H1 (cell line): ENCODE measurements at regions not wholly inside any gene's neighbourhood (a gene's known extent, or its start where the extent isn't known, plus 50 kb on each side); places are given as distances from the start of the nearest gene placed in this dataset.

Source experiments
- CTCF ChIA-PET: fragments of 300-600 bp; sonication (Branson Sonifier 250); formaldehyde crosslinking; loops from one replicate; lab custom pipeline; 2021; ENCODE audit not compliant: partially characterized antibody; lab: Charles Lee
- POLR2A ChIA-PET: fragments of 300-600 bp; sonication (Branson Sonifier 250); formaldehyde crosslinking; loops from one replicate; lab custom pipeline; 2021; ENCODE audit warnings: inconsistent platforms; ENCODE audit not compliant: partially characterized antibody; lab: Charles Lee
- DNase-seq, 2 experiments: peaks; one replicate each; pipeline versions ENCODE4 v3.0.0 to v3.0.0-alpha.2; 2010 to 2022; ENCODE audit warnings: low spot score in 2 of 2, low read depth in 1 of 2, mixed read lengths in 1 of 2
- FAIRE-seq: peaks from 2 replicates; lab custom pipeline; 2011; peaks lifted over from hg19 to GRCh38; lab: Jason Lieb, UNC
- H2AFZ ChIP-seq: 2 replicates; pipeline ENCODE4 v1.8.1; 2012; ENCODE audit warnings: low read length, inconsistent platforms
- H2AK5ac ChIP-seq: 2 replicates; pipeline ENCODE4 v1.6.1; 2013; ENCODE audit warnings: low read depth, low read length
- H2BK120ac ChIP-seq: replicated peaks from 2 replicates; pipeline ENCODE3; 2013; ENCODE audit warnings: low read depth, low read length, inconsistent platforms
- H2BK12ac ChIP-seq: 2 replicates; pipeline ENCODE4 v1.6.1; 2013; ENCODE audit warnings: low read depth, low read length
- H2BK15ac ChIP-seq: 2 replicates; pipeline ENCODE4 v1.6.1; 2013; ENCODE audit warnings: low read length
- H2BK20ac ChIP-seq: 2 replicates; pipeline ENCODE4 v1.6.1; 2013; ENCODE audit warnings: low read length
- H2BK5ac ChIP-seq: 2 replicates; pipeline ENCODE4 v1.6.1; 2013; ENCODE audit warnings: low read depth, low read length
- H3K14ac ChIP-seq: 2 replicates; pipeline ENCODE4 v1.6.1; 2013; ENCODE audit warnings: inconsistent platforms; ENCODE audit not compliant: insufficient read length
- H3K18ac ChIP-seq: 2 replicates; pipeline ENCODE4 v1.6.1; 2013; ENCODE audit warnings: low read length; ENCODE audit errors: extremely low read depth
- H3K23ac ChIP-seq: 2 replicates; pipeline ENCODE4 v1.6.1; 2013; ENCODE audit warnings: inconsistent platforms; ENCODE audit not compliant: insufficient read length
- H3K23me2 ChIP-seq: 2 replicates; pipeline ENCODE4 v1.6.1; 2013; ENCODE audit warnings: low read depth, low read length
- H3K27ac ChIP-seq: 2 replicates; pipeline ENCODE4 v1.6.1; 2011; ENCODE audit warnings: low read depth, low read length, inconsistent platforms
- H3K27me3 ChIP-seq, 4 experiments: replicated peaks in 1 of 4; 1 replicate in 1 of 4; 2 replicates in 3 of 4; pipeline versions ENCODE4 v1.6.1 to v1.8.1; 2011 to 2013; ENCODE audit warnings: low read length in 3 of 4, mild to moderate bottlenecking in 3 of 4, inconsistent platforms in 2 of 4, mixed read lengths in 2 of 4, moderate library complexity in 1 of 4; ENCODE audit not compliant: control insufficient read depth in 3 of 4, insufficient read depth in 3 of 4; ENCODE audit errors: extremely low read depth in 1 of 4
- H3K36me3 ChIP-seq, 4 experiments: 2 replicates each; pipeline versions ENCODE4 v1.6.1 to v1.8.1; 2011 to 2013; ENCODE audit warnings: mild to moderate bottlenecking in 4 of 4, low read length in 3 of 4, moderate library complexity in 2 of 4, control low read depth in 1 of 4, inconsistent platforms in 1 of 4; ENCODE audit not compliant: insufficient read depth in 4 of 4, control insufficient read depth in 2 of 4
- H3K4ac ChIP-seq: replicated peaks from 2 replicates; pipeline ENCODE3; 2013; ENCODE audit warnings: low read length, low read depth, mixed read lengths, inconsistent platforms; ENCODE audit not compliant: insufficient read length
- H3K4me1 ChIP-seq, 4 experiments: replicated peaks in 1 of 4; 1 replicate in 1 of 4; 2 replicates in 3 of 4; pipeline versions ENCODE4 v1.6.1 to v1.8.1; 2011 to 2013; ENCODE audit warnings: low read length in 3 of 4, inconsistent platforms in 2 of 4, mixed read lengths in 1 of 4; ENCODE audit not compliant: insufficient read depth in 4 of 4, control insufficient read depth in 3 of 4
- H3K4me2 ChIP-seq, 2 experiments: 2 replicates each; pipeline versions ENCODE4 v1.6.1 to v1.8.1; 2011 to 2013; ENCODE audit warnings: low read depth in 2 of 2, low read length in 2 of 2, control low read depth in 1 of 2, inconsistent platforms in 1 of 2, mild to moderate bottlenecking in 1 of 2; ENCODE audit not compliant: insufficient read depth in 1 of 2
- H3K4me3 ChIP-seq, 4 experiments: fragments of 200-600, 300-600 bp in 1 of 4; sonication (generic), shearing (Covaris generic), sonication (Bioruptor Twin) in 1 of 4; 2 replicates each; pipeline versions ENCODE4 v1.5.1 to v1.8.1; 2011 to 2016; ENCODE audit warnings: low read length in 4 of 4, low read depth in 3 of 4, control low read depth in 2 of 4, inconsistent platforms in 2 of 4, mild to moderate bottlenecking in 2 of 4, mixed read lengths in 1 of 4, moderate library complexity in 1 of 4; ENCODE audit not compliant: insufficient read depth in 2 of 4; ENCODE audit errors: extremely low read depth in 1 of 4
- H3K56ac ChIP-seq: replicated peaks from 2 replicates; pipeline ENCODE3; 2013; ENCODE audit warnings: low read depth, mild to moderate bottlenecking, mixed read lengths, low read length, inconsistent platforms; ENCODE audit not compliant: insufficient read length
- H3K79me1 ChIP-seq: 2 replicates; pipeline ENCODE4 v1.6.1; 2013; ENCODE audit warnings: low read depth, low read length, control low read depth
- H3K79me2 ChIP-seq, 2 experiments: 2 replicates each; pipeline versions ENCODE4 v1.6.1 to v1.8.1; 2012 to 2013; ENCODE audit warnings: low read length in 2 of 2, mild to moderate bottlenecking in 2 of 2, inconsistent platforms in 1 of 2; ENCODE audit not compliant: insufficient read depth in 2 of 2, control insufficient read depth in 1 of 2
- H3K9ac ChIP-seq, 4 experiments: replicated peaks in 1 of 4; 1 replicate in 1 of 4; 2 replicates in 3 of 4; pipeline versions ENCODE4 v1.6.1 to v1.8.1; 2011 to 2013; ENCODE audit warnings: low read depth in 3 of 4, low read length in 3 of 4, control low read depth in 2 of 4, mild to moderate bottlenecking in 2 of 4, moderate library complexity in 2 of 4, inconsistent platforms in 1 of 4; ENCODE audit errors: extremely low read depth in 1 of 4
- H3K9me3 ChIP-seq, 2 experiments: 2 replicates each; pipeline versions ENCODE4 v1.6.1 to v1.8.1; 2012 to 2013; ENCODE audit warnings: mild to moderate bottlenecking in 2 of 2, moderate library complexity in 2 of 2, control low read depth in 1 of 2, inconsistent platforms in 1 of 2, low read depth in 1 of 2, low read length in 1 of 2, mixed read lengths in 1 of 2; ENCODE audit not compliant: insufficient read depth in 2 of 2
- H4K20me1 ChIP-seq, 2 experiments: replicated peaks in 1 of 2; 2 replicates each; pipeline versions ENCODE3 to v1.8.1; 2011 to 2013; ENCODE audit warnings: inconsistent platforms in 2 of 2, low read length in 2 of 2, mild to moderate bottlenecking in 1 of 2; ENCODE audit not compliant: insufficient read depth in 2 of 2, control insufficient read depth in 1 of 2
- H4K5ac ChIP-seq: 2 replicates; pipeline ENCODE4 v1.6.1; 2013; ENCODE audit warnings: low read length, low read depth, mixed read lengths, inconsistent platforms; ENCODE audit not compliant: insufficient read length
- H4K8ac ChIP-seq: 2 replicates; pipeline ENCODE4 v1.8.0; 2013; ENCODE audit warnings: mild to moderate bottlenecking, moderate library complexity, low read length, inconsistent platforms; ENCODE audit not compliant: insufficient read depth; ENCODE audit errors: extremely low read depth
- H4K91ac ChIP-seq: replicated peaks from 2 replicates; pipeline ENCODE3; 2013; ENCODE audit warnings: low read length, mixed read lengths, inconsistent platforms; ENCODE audit not compliant: insufficient read length
- ASH2L ChIP-seq: fragments of 200-600, 300-600 bp; sonication (generic); IDR thresholded peaks from one replicate; pipeline ENCODE4 v1.7.1; 2017; ENCODE audit warnings: low read length
- CBX5 ChIP-seq: fragments of 300-800, 300-1000 bp; sonication (generic); IDR thresholded peaks from 2 replicates; pipeline ENCODE4 v1.7.1; 2016; ENCODE audit warnings: antibody characterized with exemption, low read length, low read depth
- HDAC6 ChIP-seq: IDR thresholded peaks from one replicate; pipeline ENCODE4 v1.7.1; 2012; ENCODE audit warnings: low read depth, mild to moderate bottlenecking, inconsistent platforms, low read length, moderate library complexity
- KDM1A ChIP-seq: fragments of 200-600, 300-600 bp; sonication (generic); IDR thresholded peaks from 2 replicates; pipeline ENCODE4 v1.7.1; 2016; ENCODE audit warnings: mild to moderate bottlenecking, low read length, borderline replicate concordance
- KDM5A ChIP-seq: fragments of 200-600 bp; IDR thresholded peaks from 2 replicates; pipeline ENCODE4 v1.7.1; 2012; ENCODE audit warnings: mild to moderate bottlenecking, low read length, inconsistent platforms, mixed read lengths
- RAD21 ChIP-seq, 2 experiments: IDR thresholded peaks in 1 of 2; conservative IDR thresholded peaks in 1 of 2; 2 replicates each; pipeline ENCODE4 v1.6.1; 2011; ENCODE audit warnings: low read depth in 2 of 2, low read length in 2 of 2, improper control_type of control experiment in 1 of 2, inconsistent platforms in 1 of 2, mild to moderate bottlenecking in 1 of 2, moderate library complexity in 1 of 2
- SP2 ChIP-seq: IDR thresholded peaks from 2 replicates; pipeline ENCODE4 v1.6.1; 2012; ENCODE audit warnings: mild to moderate bottlenecking, low read length, inconsistent platforms
- SP4 ChIP-seq: IDR thresholded peaks from 2 replicates; pipeline ENCODE4 v1.6.1; 2012; ENCODE audit warnings: low read length, inconsistent platforms
- SRF ChIP-seq: IDR thresholded peaks from 2 replicates; pipeline ENCODE4 v1.6.1; 2011; ENCODE audit warnings: mild to moderate bottlenecking, low read depth, low read length, moderate library complexity
- WGBS, 2 experiments: shearing (Covaris generic) in 1 of 2; methylation state at CpG; one replicate each; pipeline versions ENCODE4 v1.1.6 to v1.1.7; 2013 to 2015; ENCODE audit warnings: low lambda C conversion rate in 2 of 2, mixed read lengths in 2 of 2, inconsistent platforms in 1 of 2, low coverage in 1 of 2, missing lambda C conversion rate in 1 of 2; ENCODE audit not compliant: insufficient replicate concordance in 2 of 2, insufficient coverage in 1 of 2, insufficient read length in 1 of 2; ENCODE audit errors: extremely low coverage in 1 of 2, missing lambda C conversion rate in 1 of 2; 5-methylcytosine and 5-hydroxymethylcytosine counted together
- TF ChIP-seq, protein P1 (sequence below): IDR thresholded peaks from 2 replicates; pipeline ENCODE4 v1.6.1; 2012; ENCODE audit warnings: inconsistent platforms

DNA sequence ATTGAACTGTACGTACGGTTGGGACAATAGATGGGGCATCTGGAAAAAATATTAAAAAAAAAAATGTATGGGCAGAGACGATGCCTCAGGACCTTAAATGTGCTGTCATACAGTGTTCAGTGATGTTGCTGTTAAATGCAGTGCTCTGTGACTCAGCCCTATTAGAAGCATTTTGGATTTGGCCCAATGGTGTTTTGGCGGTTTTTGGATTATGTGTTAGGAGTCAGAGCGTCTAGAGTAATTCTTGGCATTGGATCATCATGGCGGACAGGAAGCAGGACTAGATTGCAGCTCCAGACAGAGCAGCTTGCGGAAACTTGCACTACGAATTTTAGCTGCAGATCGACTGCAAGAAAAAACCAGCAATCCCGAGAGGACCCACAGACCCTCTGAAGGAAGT lies 280.0 kb downstream of the SOX4 start:
- H4K8ac ChIP-seq, result no peak overlapping the region
- no peak overlapping the region for H3K4me3 ChIP-seq
- H3K36me3 ChIP-seq, result 0 out of 8 replicates have a peak, but pooled peaks cover 0 to 2% (median 0%) of the 10 kb centered on the region in 4 experiments
- H3K4me1 ChIP-seq, result peaks cover 0 to 10% (median 2%) of the 10 kb centered on the region in 4 experiments; a peak in 2 of 7 replicates
- H3K27ac ChIP-seq, result no peak overlapping the region
- H4K5ac ChIP-seq, result no peak overlapping the region
- no peak overlapping the region for H2BK12ac ChIP-seq
- no peak overlapping the region for H2BK120ac ChIP-seq
- POLR2A ChIA-PET, result no interaction called here
- no peaks in the 10 kb centered on the region for H3K23me2 ChIP-seq
- no peak overlapping the region for H3K23ac ChIP-seq
- TF ChIP-seq ASH2L, result no peak
- TF ChIP-seq KDM1A, result no peak
- TF ChIP-seq, protein P1, sequence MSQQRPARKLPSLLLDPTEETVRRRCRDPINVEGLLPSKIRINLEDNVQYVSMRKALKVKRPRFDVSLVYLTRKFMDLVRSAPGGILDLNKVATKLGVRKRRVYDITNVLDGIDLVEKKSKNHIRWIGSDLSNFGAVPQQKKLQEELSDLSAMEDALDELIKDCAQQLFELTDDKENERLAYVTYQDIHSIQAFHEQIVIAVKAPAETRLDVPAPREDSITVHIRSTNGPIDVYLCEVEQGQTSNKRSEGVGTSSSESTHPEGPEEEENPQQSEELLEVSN, result no peak
- no peak for TF ChIP-seq SP2
- no peak for TF ChIP-seq SP4
- TF ChIP-seq RAD21 (IDR thresholded peaks at IDR 0.05 in 1 of 2, conservative IDR thresholded peaks at IDR 0.05 in 1 of 2; ENCODE audit: low read depth in 2 of 2, low read length in 2 of 2), result no peak
- TF ChIP-seq SRF, result no peak
- no peak for TF ChIP-seq HDAC6
- no peak for TF ChIP-seq CBX5
- no peak for TF ChIP-seq KDM5A
- TF ChIP-seq, all 59 proteins: peak for 0
- no peak overlapping the region for H2AK5ac ChIP-seq
- H2BK5ac ChIP-seq, result no peak overlapping the region
- H4K20me1 ChIP-seq, result no peaks in the 10 kb centered on the region
- H3K27me3 ChIP-seq, result no peaks in the 10 kb centered on the region
- H2BK20ac ChIP-seq, result no peak overlapping the region
- FAIRE-seq, result no peak
- no peaks in the 10 kb centered on the region for H3K9me3 ChIP-seq
- no peak overlapping the region for H3K56ac ChIP-seq
- no peak overlapping the region for H3K9ac ChIP-seq
- CTCF ChIA-PET, result interaction anchor here (0.9 to 1.0 kb wide), 2 partner anchors 10 to 45 kb away, joined by 3 to 5 read pairs; no protein-coding TSS in a partner anchor
- no peak overlapping the region for H3K14ac ChIP-seq
- H3K79me2 ChIP-seq, result peaks cover 0 to 39% of the 10 kb centered on the region in 2 experiments; a peak in 2 of 4 replicates
- H3K4ac ChIP-seq, result no peak overlapping the region
- H4K91ac ChIP-seq, result no peak overlapping the region
- 91% methylated on average over 10 of the region's 10 CpGs; no CpG with 5 or more reads in 1 of the 2 experiments for whole genome bisulfite sequencing, 2 experiments
- H2BK15ac ChIP-seq, result no peak overlapping the region
- no peak overlapping the region for H3K4me2 ChIP-seq
- H2AFZ ChIP-seq, result no peak overlapping the region
- no peak for DNase-seq
- peaks cover 8% of the 10 kb centered on the region; the same call in 1 of the 2 replicates for H3K79me1 ChIP-seq
- H3K18ac ChIP-seq, result no peak overlapping the region
